WERI-Rb-1 (cell line): ENCODE measurements at regions not wholly inside any gene's neighbourhood (a gene's known extent, or its start where the extent isn't known, plus 50 kb on each side); places are given as distances from the start of the nearest gene placed in this dataset.

Experiments used
- DNase-seq: peaks from one replicate; pipeline ENCODE4 v3.0.0-alpha.2; 2020
- H3K27ac ChIP-seq: fragments of 250-450 bp; sonication (Bioruptor Pico); 2 replicates; pipeline ENCODE4 v1.5.1; 2020; ENCODE audit warnings: mild to moderate bottlenecking, moderate library complexity
- H3K27me3 ChIP-seq: fragments of 250-450 bp; sonication (Bioruptor Pico); 2 replicates; pipeline ENCODE4 v1.5.1; 2021; ENCODE audit warnings: mild to moderate bottlenecking, low read depth, moderate library complexity; ENCODE audit not compliant: insufficient read depth, severe bottlenecking
- H3K36me3 ChIP-seq: fragments of 250-450 bp; sonication (Bioruptor Pico); 2 replicates; pipeline ENCODE4 v1.5.1; 2020; ENCODE audit warnings: mild to moderate bottlenecking, moderate library complexity
- H3K4me3 ChIP-seq: 2 replicates; pipeline ENCODE4 v1.5.1; 2011; ENCODE audit warnings: low read depth, mild to moderate bottlenecking, control low read depth, low read length
- H3K9me3 ChIP-seq: fragments of 250-450 bp; sonication (Bioruptor Pico); 2 replicates; pipeline ENCODE4 v1.5.1; 2021; ENCODE audit warnings: mild to moderate bottlenecking, moderate library complexity; ENCODE audit not compliant: severe bottlenecking
- TF ChIP-seq, protein P1 (sequence below): IDR thresholded peaks from 2 replicates; pipeline ENCODE4 v1.5.1; 2011; ENCODE audit warnings: low read depth, mild to moderate bottlenecking, control low read depth, inconsistent platforms, low read length

GRCh38 chr1:34270181-34270580 is 93.5 kb downstream of the C1orf94 start:
- H3K36me3 ChIP-seq = no peaks in the 10 kb centered on the region
- TF ChIP-seq, protein P1, sequence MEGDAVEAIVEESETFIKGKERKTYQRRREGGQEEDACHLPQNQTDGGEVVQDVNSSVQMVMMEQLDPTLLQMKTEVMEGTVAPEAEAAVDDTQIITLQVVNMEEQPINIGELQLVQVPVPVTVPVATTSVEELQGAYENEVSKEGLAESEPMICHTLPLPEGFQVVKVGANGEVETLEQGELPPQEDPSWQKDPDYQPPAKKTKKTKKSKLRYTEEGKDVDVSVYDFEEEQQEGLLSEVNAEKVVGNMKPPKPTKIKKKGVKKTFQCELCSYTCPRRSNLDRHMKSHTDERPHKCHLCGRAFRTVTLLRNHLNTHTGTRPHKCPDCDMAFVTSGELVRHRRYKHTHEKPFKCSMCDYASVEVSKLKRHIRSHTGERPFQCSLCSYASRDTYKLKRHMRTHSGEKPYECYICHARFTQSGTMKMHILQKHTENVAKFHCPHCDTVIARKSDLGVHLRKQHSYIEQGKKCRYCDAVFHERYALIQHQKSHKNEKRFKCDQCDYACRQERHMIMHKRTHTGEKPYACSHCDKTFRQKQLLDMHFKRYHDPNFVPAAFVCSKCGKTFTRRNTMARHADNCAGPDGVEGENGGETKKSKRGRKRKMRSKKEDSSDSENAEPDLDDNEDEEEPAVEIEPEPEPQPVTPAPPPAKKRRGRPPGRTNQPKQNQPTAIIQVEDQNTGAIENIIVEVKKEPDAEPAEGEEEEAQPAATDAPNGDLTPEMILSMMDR = no peak
- H3K27ac ChIP-seq = no peak overlapping the region
- peaks cover 32% of the 10 kb centered on the region for H3K27me3 ChIP-seq
- H3K4me3 ChIP-seq = no peak overlapping the region
- H3K9me3 ChIP-seq = no peaks in the 10 kb centered on the region
- no peak for DNase-seq

DNA sequence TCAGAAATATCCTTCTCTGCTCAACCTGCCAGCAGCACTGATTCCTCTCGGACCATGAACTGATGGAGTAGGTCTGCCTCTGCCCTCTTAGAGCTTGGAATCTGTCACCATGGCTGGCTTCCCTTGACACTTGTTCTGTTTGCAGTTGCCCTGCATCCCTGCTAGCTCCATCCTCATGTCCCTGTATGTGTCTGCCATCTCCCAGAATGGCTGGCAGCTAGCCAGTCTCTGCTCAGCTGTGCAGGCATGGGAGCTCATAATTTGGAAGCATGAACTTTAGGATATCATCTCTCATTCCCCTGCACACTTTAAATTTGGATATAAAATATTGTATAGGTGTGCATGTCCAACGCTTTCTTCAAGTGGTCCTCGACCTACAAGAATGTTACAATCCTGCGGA is 95.4 kb downstream of the C1orf94 start:
- Histone ChIP-seq H3K27me3 (peaks cover 28% of the 10 kb centered on the region), H3K9me3 (no peaks in the 10 kb centered on the region), H3K27ac (no peak overlapping the region), H3K36me3 (no peaks in the 10 kb centered on the region), H3K4me3 (no peak overlapping the region)
- DNase-seq = no peak
- TF ChIP-seq, protein P1 = no peak

- H3K27ac ChIP-seq = no peak overlapping the region
- no peaks in the 10 kb centered on the region for H3K36me3 ChIP-seq
- TF ChIP-seq, protein P1 = no peak
- peaks cover 20% of the 10 kb centered on the region for H3K27me3 ChIP-seq
- no peak for DNase-seq
- H3K9me3 ChIP-seq = no peaks in the 10 kb centered on the region
- H3K4me3 ChIP-seq = no peak overlapping the region
Measured at GRCh38 chr1:34275150-34275549, 98.4 kb downstream of the C1orf94 start.

- DNase-seq = no peak
- H3K9me3 ChIP-seq = no peaks in the 10 kb centered on the region
- TF ChIP-seq, protein P1 = no peak
- no peak overlapping the region for H3K27ac ChIP-seq
- H3K27me3 ChIP-seq = peaks cover 30% of the 10 kb centered on the region
- no peaks in the 10 kb centered on the region for H3K36me3 ChIP-seq
- H3K4me3 ChIP-seq = no peak overlapping the region
Measured at GRCh38 chr1:34276606-34277005, 99.9 kb downstream of the C1orf94 start.

GRCh38 chr1:34277150-34277549 is 100.4 kb downstream of the C1orf94 start:
- Histone ChIP-seq H3K9me3 (no peaks in the 10 kb centered on the region), H3K36me3 (no peaks in the 10 kb centered on the region), H3K27ac (no peak overlapping the region), H3K4me3 (no peak overlapping the region), H3K27me3 (peaks cover 32% of the 10 kb centered on the region)
- DNase-seq = no peak
- TF ChIP-seq, protein P1 = no peak

- no peak overlapping the region for H3K27ac ChIP-seq
- H3K27me3 ChIP-seq = peaks cover 35% of the 10 kb centered on the region
- TF ChIP-seq, protein P1 = no peak
- no peak overlapping the region for H3K4me3 ChIP-seq
- H3K9me3 ChIP-seq = no peaks in the 10 kb centered on the region
- no peaks in the 10 kb centered on the region for H3K36me3 ChIP-seq
- DNase-seq = no peak
Measured at GRCh38 chr1:34278211-34278610, 101.5 kb downstream of the C1orf94 start.
